GM19351 (cell line): ENCODE measurements at regions not wholly inside any gene's neighbourhood (a gene's known extent, or its start where the extent isn't known, plus 50 kb on each side); places are given as distances from the start of the nearest gene placed in this dataset.
"Not testable (repeated sequence)": the region's sequence is repeated elsewhere in the genome, so short reads cannot be mapped to it uniquely, and the experiment has no call there.

Source experiments
- ATAC-seq: cut with Tn5 transposase; IDR thresholded peaks from one replicate; pipeline ENCODE4 v1.9.1; 2021; ENCODE audit warnings: mild to moderate bottlenecking, moderate library complexity; ENCODE audit not compliant: unreplicated experiment

DNA sequence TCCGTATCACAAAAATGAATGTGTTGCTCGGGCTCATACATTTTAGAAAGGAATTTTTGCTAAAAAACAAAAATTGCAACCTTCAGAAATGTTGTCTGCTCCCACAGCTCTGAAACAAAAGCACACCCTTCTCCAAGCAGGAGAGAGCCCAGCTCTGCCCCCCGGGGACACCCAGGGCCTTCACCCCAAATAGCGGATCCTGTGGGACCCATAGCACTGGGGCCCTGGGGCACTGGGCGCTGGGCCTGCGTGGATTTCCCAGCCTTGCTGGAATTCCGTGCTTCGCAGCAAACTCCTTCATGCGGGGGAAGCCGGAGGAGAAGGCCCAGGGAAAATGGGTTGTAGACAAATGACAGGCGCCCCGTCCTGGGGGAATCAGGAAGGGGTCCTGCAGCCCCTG lies 50.5 kb upstream of the SFSWAP start:
- ATAC-seq, result not testable (repeated sequence)
